ENCODE measurements at regions not wholly inside any gene's neighbourhood (a gene's known extent, or its start where the extent isn't known, plus 50 kb on each side); places are given as distances from the start of the nearest gene placed in this dataset.

DNA sequence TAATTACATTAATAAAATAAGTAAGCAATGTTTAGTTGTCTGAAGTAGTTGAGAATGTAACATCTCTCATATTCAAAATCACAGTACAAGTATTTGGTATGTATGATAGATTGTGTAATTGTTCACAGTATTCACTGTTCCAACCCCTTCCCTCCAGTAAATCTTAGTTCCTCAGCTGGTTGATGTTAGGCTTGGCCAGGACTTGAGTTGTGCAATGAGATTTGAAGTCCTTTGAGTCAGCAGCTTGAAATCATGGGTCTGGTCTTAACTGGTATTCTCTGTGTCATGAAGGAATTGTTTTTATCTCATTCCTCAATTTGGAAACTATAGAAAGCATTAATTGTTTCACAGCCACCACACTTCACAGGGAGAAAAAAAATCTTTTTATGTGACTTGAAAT, 477.1 kb downstream of the FSCB start:
- ATAC-seq, result no peak
- DNase-seq, result no peak
- TF ChIP-seq, protein P1, sequence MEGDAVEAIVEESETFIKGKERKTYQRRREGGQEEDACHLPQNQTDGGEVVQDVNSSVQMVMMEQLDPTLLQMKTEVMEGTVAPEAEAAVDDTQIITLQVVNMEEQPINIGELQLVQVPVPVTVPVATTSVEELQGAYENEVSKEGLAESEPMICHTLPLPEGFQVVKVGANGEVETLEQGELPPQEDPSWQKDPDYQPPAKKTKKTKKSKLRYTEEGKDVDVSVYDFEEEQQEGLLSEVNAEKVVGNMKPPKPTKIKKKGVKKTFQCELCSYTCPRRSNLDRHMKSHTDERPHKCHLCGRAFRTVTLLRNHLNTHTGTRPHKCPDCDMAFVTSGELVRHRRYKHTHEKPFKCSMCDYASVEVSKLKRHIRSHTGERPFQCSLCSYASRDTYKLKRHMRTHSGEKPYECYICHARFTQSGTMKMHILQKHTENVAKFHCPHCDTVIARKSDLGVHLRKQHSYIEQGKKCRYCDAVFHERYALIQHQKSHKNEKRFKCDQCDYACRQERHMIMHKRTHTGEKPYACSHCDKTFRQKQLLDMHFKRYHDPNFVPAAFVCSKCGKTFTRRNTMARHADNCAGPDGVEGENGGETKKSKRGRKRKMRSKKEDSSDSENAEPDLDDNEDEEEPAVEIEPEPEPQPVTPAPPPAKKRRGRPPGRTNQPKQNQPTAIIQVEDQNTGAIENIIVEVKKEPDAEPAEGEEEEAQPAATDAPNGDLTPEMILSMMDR (IDR thresholded peaks at IDR 0.05 in 4 of 5, conservative IDR thresholded peaks at IDR 0.05 in 1 of 5), result no peak
- TF ChIP-seq POLR2A (IDR thresholded peaks at IDR 0.05), result no peak
- Histone ChIP-seq H3K4me3 (no peak overlapping the region), H3K27ac (no peak overlapping the region), H3K27me3 (no peaks in the 10 kb centered on the region), H3K9me3 (no peaks in the 10 kb centered on the region), H3K36me3 (no peaks in the 10 kb centered on the region), H3K4me1 (no peaks in the 10 kb centered on the region)
- intact Hi-C loops (cut with DNase I; ENCODE audit: low total_unique reads) (no loop called here), in situ Hi-C loops (cut with MboI; ENCODE audit: low sequenced_read_pairs in 4 of 4) (no loop called here)

DNA sequence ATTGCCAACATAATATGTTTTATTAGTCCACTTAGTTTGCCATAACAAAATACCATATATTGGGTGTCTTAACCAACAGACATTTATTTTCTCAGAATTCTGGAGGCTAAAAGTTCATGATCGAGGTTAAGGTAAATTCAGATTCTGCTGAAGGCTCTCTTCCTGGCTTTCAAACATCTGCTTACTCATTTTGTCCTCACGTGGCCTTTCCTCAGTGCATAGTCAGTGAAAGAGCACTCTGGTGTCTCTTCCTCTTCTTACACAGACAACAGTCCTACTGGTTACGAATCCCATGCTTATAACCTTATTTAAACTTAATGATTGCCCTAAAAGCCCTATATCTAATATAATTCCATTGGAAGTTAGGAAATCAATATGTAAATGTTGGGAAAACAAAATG, 479.7 kb downstream of the FSCB start:
- intact Hi-C loops (cut with DNase I; ENCODE audit: low total_unique reads), result no loop called here
- DNase-seq (no peak), ATAC-seq (no peak)
- H3K36me3 ChIP-seq, result no peaks in the 10 kb centered on the region
- H3K4me1 ChIP-seq, result no peaks in the 10 kb centered on the region
- in situ Hi-C loops (cut with MboI; ENCODE audit: low sequenced_read_pairs in 4 of 4), result no loop called here
- no peak overlapping the region for H3K4me3 ChIP-seq
- no peaks in the 10 kb centered on the region for H3K9me3 ChIP-seq
- H3K27ac ChIP-seq, result no peak overlapping the region
- TF ChIP-seq, protein P1 (IDR thresholded peaks at IDR 0.05 in 4 of 5, conservative IDR thresholded peaks at IDR 0.05 in 1 of 5), result no peak
- no peak for TF ChIP-seq POLR2A (IDR thresholded peaks at IDR 0.05)
- no peaks in the 10 kb centered on the region for H3K27me3 ChIP-seq

DNA sequence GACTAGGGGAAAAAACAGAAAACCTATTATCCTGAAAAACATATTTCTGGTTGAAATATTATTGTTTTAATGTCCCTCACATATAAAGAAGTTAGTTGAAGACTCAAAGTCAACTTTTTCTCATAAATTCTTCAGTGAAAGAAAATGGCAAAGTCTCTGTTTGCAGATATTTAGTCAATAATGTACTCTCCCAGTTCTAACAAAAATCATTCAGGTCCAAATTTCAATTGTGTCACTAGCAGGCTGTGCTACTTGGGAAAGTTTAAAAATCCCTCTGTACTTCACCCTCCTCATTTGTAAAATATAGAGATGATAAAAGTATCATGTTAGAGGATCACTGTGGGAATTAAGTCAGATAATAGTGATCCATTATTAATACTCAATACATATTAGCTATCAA, 496.5 kb downstream of the FSCB start:
- peaks cover 0 to 4% (median 0%) of the 10 kb centered on the region in 3 donors for H3K9me3 ChIP-seq
- DNase-seq (no peak), ATAC-seq (no peak)
- intact Hi-C loops (cut with DNase I; ENCODE audit: low total_unique reads), result no loop called here
- no peaks in the 10 kb centered on the region for H3K27me3 ChIP-seq
- in situ Hi-C loops (cut with MboI; ENCODE audit: low sequenced_read_pairs in 4 of 4), result no loop called here
- H3K36me3 ChIP-seq, result no peaks in the 10 kb centered on the region
- no peak overlapping the region for H3K4me3 ChIP-seq
- no peak for TF ChIP-seq POLR2A (IDR thresholded peaks at IDR 0.05)
- TF ChIP-seq, protein P1 (IDR thresholded peaks at IDR 0.05 in 4 of 5, conservative IDR thresholded peaks at IDR 0.05 in 1 of 5), result no peak
- H3K27ac ChIP-seq, result no peak overlapping the region
- no peaks in the 10 kb centered on the region for H3K4me1 ChIP-seq

DNA sequence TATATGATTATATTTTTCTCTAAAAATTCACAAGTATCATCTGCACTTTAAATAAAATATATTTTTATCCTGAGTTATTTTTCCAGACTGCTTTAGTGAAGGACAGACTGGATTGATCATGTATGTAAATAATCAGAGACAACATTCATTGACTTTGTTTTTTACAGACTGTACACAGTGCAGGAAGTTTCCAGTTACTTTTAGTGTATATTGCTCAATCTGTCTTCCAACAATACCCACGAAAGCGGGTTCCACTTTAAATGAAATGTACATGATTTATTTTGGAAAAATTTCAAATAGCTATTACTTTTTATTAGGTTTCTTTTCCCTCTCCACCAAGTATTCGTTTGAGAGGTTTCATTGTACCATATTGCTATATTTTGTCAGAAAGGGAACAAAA, 497.0 kb downstream of the FSCB start:
- no peak overlapping the region for H3K4me3 ChIP-seq
- in situ Hi-C loops (cut with MboI; ENCODE audit: low sequenced_read_pairs in 4 of 4), result no loop called here
- no peaks in the 10 kb centered on the region for H3K27me3 ChIP-seq
- DNase-seq, result no peak
- H3K9me3 ChIP-seq, result peaks cover 0 to 4% (median 0%) of the 10 kb centered on the region in 3 donors
- H3K4me1 ChIP-seq, result no peaks in the 10 kb centered on the region
- no peak for ATAC-seq
- no peak overlapping the region for H3K27ac ChIP-seq
- H3K36me3 ChIP-seq, result no peaks in the 10 kb centered on the region
- intact Hi-C loops (cut with DNase I; ENCODE audit: low total_unique reads), result no loop called here
- no peak for TF ChIP-seq POLR2A (IDR thresholded peaks at IDR 0.05)
- TF ChIP-seq, protein P1 (IDR thresholded peaks at IDR 0.05 in 4 of 5, conservative IDR thresholded peaks at IDR 0.05 in 1 of 5), result no peak

DNA sequence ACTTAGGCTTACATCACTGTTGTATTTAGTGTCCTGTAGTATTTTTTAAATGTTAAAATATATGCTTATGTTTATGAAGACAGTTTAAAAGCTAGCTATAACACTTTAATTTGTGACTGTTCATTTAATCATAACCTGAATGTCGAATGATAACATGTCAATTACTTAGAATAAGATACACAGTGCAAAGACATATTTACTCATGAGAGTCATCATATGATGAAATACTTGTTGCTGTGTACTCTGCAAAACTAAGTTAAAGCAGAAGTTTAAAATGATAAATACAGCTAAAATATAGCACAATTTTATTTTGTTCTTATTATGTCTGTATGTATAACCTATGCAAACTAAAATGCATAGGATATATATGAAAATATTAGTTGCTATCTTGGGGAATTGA, 497.4 kb downstream of the FSCB start:
- peaks cover 0 to 4% (median 0%) of the 10 kb centered on the region in 3 donors for H3K9me3 ChIP-seq
- in situ Hi-C loops (cut with MboI; ENCODE audit: low sequenced_read_pairs in 4 of 4) (no loop called here), intact Hi-C loops (cut with DNase I; ENCODE audit: low total_unique reads) (no loop called here)
- H3K4me3 ChIP-seq, result no peak overlapping the region
- H3K27me3 ChIP-seq, result no peaks in the 10 kb centered on the region
- TF ChIP-seq, protein P1 (IDR thresholded peaks at IDR 0.05 in 4 of 5, conservative IDR thresholded peaks at IDR 0.05 in 1 of 5), result no peak
- no peak for TF ChIP-seq POLR2A (IDR thresholded peaks at IDR 0.05)
- H3K27ac ChIP-seq, result no peak overlapping the region
- H3K4me1 ChIP-seq, result no peaks in the 10 kb centered on the region
- no peak for DNase-seq
- ATAC-seq, result no peak
- H3K36me3 ChIP-seq, result no peaks in the 10 kb centered on the region

All from gastrocnemius medialis (tissue), 4 donors.